PFSK-1 (cell line): ENCODE measurements at regions not wholly inside any gene's neighbourhood (a gene's known extent, or its start where the extent isn't known, plus 50 kb on each side); places are given as distances from the start of the nearest gene placed in this dataset.

Experiments used
- FOXP2 ChIP-seq: optimal IDR thresholded peaks from 2 replicates; pipeline ENCODE3; 2011; ENCODE audit warnings: borderline replicate concordance, control low read depth, inconsistent platforms; ENCODE audit not compliant: insufficient read depth; ENCODE audit errors: extremely low read length, extremely low read depth
- POLR2AphosphoS5 ChIP-seq: IDR thresholded peaks from 2 replicates; pipeline ENCODE4 v1.6.1; 2012; ENCODE audit warnings: low read depth, mild to moderate bottlenecking, control low read depth, low read length, moderate library complexity
- REST ChIP-seq, 2 experiments: IDR thresholded peaks; 2 replicates each; pipeline versions ENCODE4 v1.6.1 to v1.8.0; 2011 to 2012; ENCODE audit warnings: low read depth in 2 of 2, low read length in 2 of 2, control low read depth in 1 of 2, inconsistent platforms in 1 of 2, mild to moderate bottlenecking in 1 of 2, moderate library complexity in 1 of 2; ENCODE audit not compliant: insufficient read depth in 1 of 2
- SIN3A ChIP-seq: IDR thresholded peaks from 2 replicates; pipeline ENCODE4 v1.6.1; 2012; ENCODE audit warnings: mild to moderate bottlenecking, low read length, moderate library complexity, borderline replicate concordance; ENCODE audit not compliant: insufficient read depth
- TAF1 ChIP-seq: IDR thresholded peaks from 2 replicates; pipeline ENCODE4 v1.6.1; 2012; ENCODE audit warnings: low read length, control low read depth, borderline replicate concordance; ENCODE audit not compliant: insufficient read depth

GRCh38 chr4:62292911-62293310, 1092.8 kb downstream of the ADGRL3 start:
- TF ChIP-seq POLR2AphosphoS5 (no peak), SIN3A (no peak), TAF1 (no peak), REST (IDR thresholded peaks at IDR 0.05; ENCODE audit: insufficient read depth in 1 of 2, low read depth in 2 of 2, low read length in 2 of 2) (no peak), FOXP2 (no peak)
